ENCODE measurements at regions not wholly inside any gene's neighbourhood (a gene's known extent, or its start where the extent isn't known, plus 50 kb on each side); places are given as distances from the start of the nearest gene placed in this dataset.
"Not testable (repeated sequence)": the region's sequence is repeated elsewhere in the genome, so short reads cannot be mapped to it uniquely, and the experiment has no call there.

DNA sequence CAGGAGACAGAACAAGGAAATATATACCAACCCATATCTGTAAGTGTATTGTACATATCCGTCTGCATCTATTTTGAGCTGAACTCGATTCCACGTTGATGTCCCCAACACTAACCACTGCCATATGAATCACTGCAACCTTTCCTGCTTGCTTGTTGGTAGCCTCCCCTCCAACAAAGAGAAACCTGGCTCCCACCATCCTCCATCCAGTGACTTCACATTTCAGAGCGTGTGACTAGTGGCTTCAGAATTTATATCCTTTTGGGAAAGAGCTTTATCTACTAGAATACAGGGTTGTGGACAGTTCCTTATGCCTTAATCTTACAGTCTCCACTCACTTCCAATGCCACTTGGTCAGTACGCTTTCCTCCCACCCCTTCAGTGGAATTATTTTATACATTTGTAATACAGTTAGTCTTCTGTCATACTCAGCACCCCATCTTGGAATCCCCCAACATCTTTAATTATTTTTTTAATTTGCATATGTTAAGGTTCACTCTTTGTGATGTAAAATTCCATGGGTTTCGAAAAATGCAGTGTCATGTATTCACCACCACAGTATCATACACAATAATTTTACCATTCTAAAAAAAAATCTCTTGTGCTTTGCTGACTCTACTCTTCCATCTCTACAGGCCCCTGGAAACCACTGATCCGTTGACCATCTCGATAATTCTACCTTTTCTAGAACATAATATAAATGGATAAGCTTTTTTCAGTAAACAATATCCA lies 264.7 kb downstream of the BCL2L11 start:
- DNase-seq (ENCODE audit: low spot score) = not testable (repeated sequence)

DNA sequence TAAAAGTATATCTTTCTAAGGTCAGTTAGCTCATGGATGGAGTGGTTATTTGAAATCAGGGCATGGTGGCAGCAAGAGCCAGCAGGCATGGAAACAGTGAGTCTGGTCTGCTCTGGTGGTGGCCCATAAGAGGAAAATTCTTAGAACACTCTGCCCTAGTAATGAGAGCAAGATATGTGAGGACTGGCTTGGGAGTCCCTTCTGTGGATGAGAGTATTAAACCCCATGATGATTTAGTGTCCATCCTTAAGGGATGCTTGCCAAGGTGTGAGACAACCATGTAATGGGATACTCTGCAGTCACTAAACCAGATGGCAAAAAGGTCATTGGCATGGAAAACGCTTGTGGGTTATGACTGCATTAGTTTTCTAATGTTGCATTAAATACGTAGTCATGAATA lies 269.9 kb downstream of the BCL2L11 start:
- not testable (repeated sequence) for DNase-seq (ENCODE audit: low spot score)

DNA sequence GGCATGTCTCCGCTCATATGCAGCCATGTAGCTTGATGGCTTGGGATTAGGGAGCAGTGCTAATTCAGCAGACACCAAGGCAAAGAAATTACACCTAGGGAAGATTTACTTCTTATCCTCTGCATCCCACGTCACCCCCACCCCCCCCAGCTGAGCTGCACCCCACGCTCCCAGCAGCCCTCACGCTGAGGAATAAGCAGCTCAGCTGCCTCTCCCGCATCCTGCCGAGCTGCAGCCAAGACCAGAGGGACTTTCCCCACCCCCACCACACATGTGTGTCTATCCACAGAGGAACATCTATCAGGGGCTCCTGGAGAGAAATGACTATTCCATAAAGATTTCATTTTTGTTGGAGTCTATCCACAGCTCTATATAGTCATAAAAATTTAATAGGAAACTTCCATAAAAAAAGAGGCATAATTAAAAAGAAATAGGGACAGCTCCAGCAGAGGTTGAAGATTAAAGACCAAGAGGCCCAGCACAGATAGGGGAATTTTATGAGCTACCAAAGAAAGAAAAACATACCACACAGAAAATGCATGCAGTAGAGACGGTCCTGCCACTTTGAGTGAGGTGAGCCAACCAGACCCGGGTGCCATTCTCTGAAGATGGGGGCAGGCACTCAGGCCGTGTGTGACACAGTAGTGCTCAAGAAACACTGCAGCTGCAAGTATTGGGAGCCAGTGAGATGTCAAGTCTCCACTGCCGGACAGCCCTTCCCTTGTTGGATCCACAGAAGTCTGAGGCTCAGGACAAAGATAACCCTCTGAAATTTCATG lies 274.8 kb downstream of the BCL2L11 start:
- DNase-seq (ENCODE audit: low spot score) = not testable (repeated sequence)

DNA sequence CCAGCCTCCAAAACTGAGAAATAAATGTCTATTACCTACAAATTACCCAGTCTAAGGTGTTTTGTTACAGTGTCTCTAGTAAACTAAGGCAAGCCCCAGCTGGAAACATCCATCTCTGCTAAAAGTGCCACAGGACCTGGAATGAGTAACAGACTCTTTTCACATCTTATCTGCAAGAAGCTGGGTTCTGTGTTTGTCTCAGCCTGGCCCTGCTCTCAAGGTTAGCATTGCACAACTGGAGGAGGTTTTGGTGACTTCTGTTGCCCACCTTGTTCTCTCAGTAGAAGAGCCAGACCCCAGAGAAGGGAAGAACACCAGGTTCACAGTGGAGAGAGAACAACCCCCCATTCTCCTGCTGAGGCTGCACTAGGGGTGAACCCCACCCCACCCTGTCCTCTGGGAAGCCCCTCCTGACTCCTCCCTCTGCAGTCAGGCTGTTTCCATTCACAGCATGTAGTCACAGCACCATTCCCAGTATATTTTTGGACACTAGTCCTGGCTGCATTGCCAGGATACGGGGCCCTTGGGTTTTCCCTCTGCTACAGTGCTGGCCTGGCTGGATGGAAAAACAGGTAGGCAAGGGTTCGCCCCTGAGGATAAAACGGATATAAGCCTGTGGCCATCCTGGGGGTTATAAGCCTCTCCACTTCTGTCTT lies 280.0 kb downstream of the BCL2L11 start:
- DNase-seq (ENCODE audit: low spot score) = not testable (repeated sequence)

DNA sequence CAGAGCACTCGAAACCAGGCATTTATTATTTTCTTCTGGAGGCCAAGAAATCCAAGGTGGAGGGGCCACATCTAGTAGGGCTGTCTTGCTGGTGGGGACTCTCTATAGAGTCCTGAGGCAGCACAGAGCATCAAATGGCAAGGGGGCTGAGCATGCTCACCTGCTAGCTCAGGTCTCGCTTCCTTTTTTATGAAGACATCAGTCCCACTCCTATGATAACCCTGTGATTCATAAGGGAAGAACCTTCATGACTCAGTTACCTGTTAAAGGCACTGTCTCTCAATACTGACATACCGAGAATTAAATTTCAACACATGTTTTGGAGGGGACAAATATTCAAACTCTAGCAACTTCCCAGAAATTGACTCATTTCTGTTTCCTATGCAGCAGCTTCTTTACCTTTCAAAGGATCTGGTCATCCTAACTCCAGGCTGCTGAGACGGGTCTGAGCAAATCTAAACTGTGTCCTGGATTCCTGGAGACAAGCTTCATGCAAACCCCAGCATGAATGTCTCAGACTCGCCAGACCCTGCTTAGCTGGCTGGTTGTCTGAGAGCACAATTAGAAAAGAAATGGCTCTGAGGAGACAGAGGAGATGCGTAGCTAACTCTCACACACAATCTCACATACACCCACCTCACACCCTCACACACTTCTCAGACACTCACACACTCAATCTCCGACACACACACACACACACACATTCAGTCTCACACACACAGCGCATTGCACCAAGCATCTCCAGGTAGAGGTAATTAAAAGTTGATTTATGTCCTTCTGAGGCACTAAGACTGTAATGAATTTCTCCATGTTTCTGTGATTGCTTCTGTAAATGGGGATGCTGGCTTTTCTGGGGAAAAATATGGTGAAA lies 280.8 kb downstream of the BCL2L11 start:
- not testable (repeated sequence) for DNase-seq (ENCODE audit: low spot score)

DNA sequence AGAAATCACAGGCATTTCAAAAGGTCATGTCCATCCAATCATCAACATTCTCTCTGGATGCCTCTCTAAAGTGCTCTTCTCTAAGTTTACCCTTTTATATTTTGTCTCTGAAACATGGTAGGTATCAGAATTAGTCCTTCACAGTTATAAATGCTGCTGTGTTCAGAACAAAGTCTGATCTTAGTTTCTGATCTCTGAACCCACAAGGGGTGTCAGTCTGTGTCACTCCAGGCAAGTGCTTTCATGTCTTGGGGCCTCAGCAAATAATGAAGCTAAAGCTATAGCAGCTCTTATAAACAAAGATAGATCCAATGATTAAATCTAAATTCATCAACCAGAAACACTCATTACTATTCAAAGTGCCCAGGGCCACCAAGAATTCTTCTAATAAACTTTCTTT lies 281.7 kb downstream of the BCL2L11 start:
- not testable (repeated sequence) for DNase-seq (ENCODE audit: low spot score)

DNA sequence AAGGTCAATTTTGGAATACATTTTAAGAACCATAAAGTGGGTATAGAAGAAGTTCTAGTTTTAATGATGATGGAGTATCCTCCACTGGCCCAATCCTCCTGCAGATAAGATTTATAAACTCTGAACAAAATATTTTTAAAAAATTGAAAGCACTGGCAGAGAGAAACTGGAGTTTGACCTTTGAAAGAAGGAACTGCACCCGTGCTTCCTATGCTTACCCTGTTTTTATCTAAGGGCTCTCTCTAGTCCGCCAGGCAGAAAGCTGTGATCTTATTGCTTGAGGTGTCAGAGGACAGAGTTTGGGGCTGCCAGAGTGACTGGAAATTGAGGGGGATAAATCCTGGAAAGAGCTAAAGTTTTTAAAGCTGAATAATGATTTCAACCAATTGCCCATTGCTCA lies 282.6 kb downstream of the BCL2L11 start:
- DNase-seq (ENCODE audit: low spot score) = not testable (repeated sequence)

DNA sequence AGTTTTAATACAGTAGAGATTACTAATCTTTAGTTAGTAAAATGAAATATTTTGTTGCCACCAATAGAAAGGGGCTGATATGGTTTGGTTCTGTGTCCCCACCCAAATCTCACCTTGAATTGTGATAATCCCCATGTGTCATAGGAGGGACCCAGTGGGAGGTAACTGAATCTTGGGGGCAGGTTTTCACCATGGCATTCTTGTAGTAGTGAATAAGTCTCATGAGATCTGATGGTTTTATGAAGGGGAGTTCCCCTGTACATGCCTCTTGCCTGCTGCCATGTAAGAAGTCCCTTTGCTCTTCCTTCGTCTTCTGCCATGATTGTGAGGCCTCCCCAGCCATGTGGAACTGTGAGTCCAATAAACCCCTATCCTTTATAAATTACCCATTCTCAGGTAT lies 285.9 kb downstream of the BCL2L11 start:
- not testable (repeated sequence) for DNase-seq (ENCODE audit: low spot score)

DNA sequence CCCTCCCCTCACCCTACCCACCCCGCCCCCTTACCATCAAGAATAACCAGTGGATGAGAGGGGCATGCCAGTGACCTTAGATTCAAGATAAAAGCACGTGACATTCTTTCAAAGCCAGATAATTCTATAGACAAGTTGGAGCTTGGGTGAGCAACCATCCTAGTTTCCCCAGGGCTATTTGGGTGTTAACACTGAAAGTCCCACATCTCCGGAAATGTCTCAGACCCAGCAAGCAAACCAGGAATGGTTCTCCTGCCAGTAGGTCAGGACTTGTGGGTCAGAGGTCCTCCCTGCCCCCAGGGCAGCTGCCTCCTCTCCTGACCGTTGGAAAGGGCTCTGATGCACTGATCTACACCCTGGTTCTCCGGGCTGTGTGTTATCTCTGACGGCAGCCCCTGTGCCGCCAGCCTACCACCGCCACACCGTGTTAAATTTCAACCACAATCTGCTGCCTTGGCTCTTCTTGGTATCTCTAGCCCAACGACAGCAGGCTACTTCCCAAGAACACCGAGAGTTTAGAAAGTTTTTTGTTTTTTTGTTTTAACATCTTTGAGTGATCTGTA lies 287.0 kb downstream of the BCL2L11 start:
- DNase-seq (ENCODE audit: low spot score) = not testable (repeated sequence)

DNA sequence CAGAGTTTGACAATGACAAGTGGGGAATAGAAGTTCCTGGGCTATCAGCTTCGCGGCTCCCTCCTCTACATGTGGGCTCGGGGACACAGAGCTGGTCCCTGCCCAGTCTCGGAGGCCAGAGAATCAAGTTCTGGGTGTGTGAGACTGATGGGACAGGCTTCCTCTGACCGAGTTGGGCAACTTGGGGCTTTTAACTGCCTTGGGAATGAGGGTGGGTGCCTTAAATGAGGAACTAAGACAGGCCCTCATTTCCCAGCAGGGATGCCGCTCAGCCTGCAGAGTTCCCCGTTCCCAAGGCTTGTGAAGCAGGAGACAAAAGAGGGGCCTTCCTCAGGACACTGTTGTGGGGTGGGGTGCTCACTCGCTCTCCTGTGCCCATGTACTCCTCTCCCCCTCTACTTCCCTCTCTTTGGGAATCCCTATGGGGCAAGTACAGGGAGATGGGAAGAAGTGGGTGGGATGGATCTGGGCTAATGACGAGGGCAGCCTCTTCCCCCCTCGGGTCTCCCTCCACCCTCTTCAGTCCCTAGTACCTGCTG lies 290.2 kb downstream of the BCL2L11 start:
- not testable (repeated sequence) for DNase-seq (ENCODE audit: low spot score)

DNA sequence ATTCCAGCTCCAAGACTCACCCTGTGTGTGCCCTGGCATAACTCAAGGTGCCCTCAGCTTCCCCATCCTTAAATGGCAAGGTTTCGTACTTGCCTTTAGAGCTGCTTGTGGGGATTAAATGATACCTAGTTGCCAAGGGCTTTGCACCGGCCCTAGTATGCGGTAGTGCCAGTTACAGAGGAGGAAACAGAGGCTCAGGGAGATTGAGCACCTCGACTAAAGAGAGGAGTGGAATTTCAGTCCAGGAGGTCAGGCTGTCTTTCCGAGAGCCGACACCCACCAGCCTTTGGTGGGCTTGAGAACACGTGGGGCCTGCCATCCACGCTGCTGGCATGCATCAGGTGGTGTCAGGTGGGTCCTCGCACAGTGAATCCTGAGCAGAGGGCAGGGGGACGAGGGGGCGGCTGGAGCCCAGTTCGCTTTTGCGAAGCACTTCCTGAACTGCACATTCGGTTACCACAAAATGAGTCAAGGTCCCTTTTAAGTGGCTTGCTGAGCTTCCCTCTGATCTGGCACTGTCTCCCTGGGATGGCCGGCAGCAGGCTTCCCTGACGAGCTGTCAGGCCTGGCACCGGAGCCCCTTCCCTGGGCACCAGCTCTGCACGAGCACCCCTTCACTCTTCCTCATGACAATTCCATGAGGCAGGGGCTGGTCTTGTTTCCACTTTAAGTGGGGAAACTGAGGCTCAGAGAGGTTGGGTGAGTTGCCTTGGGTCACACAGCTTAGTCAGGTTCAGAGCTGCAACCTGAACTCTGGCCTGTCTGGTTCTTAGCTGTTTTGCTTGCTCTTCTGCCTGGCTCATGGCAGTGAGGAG lies 291.4 kb downstream of the BCL2L11 start:
- DNase-seq (ENCODE audit: low spot score) = not testable (repeated sequence)

DNA sequence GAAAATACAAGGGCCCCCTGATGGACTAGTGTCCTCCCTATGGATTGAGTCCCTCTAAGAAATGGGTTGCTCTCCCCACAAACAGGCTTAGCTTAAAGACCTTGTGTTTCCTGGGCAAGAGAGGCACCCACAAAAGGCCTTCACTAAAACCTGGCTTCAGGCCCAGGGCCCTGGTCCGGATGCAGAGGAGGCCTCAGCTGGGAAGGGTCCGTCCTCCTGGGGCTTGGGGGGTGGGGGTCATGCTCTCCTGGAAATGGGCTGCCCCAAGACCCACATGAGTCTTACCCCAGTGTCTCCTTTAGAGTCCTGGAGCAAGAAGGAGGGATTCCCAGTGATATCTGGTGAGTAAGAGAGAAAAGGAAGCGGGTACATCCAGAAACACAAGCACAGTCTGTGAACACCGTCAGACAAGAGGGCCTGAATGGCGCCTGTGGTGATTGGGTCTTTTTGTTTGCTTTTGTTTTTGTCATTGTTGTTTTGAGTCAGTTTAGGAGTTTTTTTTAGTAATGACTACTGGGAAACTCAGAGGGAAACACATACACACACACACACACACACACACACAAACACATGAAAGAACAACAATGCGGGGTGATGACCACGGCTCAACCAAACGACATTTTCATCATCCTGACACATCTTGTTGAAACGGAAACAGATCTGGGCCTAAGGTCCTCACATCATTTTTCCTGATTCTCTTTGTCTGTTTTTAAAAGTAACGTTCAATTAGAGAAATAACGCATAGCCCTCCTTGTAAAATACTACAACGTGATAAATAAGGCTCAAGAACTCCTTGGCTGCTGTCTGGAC lies 292.3 kb downstream of the BCL2L11 start:
- DNase-seq (ENCODE audit: low spot score) = not testable (repeated sequence)

DNA sequence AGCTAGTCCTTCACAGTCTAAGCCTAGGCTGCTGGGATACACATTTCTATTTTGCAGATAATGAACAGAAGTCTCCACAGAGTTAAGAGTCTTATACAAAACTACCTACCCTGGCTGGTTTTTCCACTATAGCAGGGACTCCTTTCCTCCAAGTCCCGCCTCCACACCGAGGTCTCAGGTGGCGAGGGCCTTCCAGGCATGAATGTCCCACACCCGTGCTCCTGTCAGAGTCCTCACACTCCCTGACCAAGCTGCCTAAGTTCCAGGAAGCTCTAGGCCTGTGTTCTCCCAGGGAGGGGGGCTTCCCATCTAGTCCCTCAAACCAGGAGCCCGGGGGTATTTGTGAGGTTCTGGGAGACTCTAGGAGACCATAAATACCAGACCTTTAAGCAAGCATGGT lies 293.2 kb downstream of the BCL2L11 start:
- DNase-seq (ENCODE audit: low spot score) = not testable (repeated sequence)

DNA sequence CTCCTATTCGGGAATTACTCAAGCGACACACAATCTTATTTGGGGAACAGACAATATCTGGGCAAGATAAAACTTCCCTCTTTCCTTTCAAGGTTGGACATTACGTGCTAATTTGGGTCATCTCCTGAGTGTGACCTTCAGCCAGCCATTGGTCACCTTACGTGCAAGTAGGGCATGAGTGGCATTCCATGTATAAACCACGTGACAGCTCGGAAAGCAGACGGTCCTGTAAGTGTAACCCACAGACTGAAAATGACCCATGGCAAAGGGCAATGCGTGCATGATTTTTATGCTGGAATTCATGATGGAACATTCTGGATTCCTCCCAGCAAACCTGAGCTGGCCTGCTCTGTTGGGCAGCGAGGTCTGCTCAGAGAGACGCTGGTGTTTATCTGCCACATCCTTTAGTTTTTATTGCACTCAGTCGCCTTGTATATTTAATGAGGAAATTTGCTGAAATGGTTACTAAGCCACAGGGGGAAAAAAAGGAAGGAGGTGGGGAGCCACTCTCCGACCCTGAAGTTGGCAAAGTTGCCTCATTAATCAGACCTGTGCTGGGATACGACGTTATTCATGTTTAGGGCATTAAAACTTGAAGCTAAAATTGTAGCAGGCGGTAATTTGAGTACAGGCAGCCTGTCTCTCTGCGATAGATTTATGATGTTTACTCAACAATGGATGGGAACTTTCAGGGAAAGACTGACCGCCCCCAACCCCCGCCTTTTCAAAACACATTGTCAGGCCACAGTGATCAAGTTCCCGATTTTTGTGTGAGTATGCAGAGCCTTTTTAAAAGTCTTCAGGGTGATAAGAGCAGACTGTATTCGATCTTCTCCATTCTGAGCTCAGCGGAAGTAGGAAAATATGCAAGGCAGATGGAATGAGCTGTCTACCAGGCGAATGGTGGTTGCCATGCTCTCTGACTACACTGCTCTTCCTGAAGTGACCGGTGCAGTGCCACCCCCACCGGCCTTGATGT lies 295.3 kb downstream of the BCL2L11 start:
- DNase-seq (ENCODE audit: low spot score) = not testable (repeated sequence)

DNA sequence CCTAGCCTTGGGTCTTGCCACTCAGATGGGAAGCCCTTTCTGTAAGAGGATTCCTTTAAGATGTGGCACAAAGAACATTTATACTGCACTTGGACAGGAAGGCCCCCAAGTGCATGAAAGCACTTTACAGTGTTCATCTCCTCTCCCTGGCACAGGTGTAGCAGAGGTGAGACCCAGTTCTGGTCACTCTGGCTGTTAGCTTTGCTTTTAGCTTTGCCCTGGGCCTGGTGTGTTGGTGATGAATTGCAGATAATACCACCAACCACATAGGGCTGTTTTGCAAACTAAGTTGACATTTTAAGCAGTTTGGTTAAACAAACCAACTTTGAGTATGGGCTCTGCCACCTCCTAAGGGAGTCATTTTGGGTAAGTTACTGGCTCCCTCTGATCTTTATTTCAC lies 296.3 kb downstream of the BCL2L11 start:
- DNase-seq (ENCODE audit: low spot score) = not testable (repeated sequence)

DNA sequence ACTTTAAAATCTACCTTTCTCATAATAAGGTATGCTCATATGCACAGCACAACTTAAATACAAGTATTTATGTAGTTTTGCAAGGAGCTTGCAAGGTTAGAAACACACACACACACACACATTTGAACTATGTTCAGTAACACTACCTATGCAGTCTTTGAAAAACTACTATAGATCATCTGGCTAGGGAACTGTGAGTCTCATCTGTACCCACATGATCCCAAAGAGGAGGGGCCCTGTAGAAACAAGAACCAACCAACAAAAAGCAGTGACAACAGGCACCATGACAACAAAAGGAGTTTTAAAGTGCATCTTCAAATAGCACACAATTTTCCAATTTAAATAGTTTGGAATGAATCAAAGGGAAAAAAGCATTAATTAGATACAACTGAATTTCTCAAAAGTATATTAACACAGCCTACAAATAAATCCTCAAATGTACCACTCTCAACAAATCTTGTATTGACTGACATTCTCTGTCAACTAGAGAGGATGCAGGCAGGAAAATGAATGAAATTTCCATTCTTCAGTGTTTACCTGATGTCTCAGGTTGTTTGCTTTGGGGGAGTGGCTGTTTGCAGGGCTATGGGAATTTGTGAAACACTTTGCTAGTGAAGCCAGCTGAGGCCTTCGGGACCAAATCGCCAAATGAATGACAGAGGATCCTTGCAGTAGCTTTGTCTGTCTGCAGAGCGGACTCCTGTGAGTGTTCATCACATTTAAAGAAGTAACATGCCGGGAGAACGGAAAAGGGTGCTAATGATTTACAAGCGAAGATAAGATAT lies 297.6 kb downstream of the BCL2L11 start:
- DNase-seq (ENCODE audit: low spot score) = not testable (repeated sequence)

DNA sequence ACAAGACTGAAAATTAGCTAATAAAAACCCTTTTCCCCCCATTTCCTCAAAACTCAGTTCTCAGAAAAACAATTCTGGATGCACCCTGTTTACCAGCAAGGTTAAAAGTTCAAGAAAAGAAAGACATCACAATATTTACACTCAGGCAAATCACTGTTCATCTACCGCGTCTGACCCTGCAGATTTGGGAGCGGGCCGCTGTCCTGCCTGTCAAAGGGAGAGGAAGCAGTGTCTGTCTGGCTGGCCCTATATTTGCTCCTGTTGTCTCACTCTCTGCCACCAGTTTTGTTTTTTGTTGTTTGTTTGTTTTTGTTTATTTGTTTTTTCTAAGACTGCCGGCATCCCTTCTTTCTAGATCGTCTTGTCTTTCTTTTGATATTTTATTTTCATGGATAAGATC lies 299.4 kb downstream of the BCL2L11 start:
- not testable (repeated sequence) for DNase-seq (ENCODE audit: low spot score)
